Activated naive CD4-positive, alpha-beta T cell treated with anti-CD3 and anti-CD28 coated beads, Interleukin-2, amount 50 U/mL, for 16 hours (primary cell): ENCODE measurements at regions not wholly inside any gene's neighbourhood (a gene's known extent, or its start where the extent isn't known, plus 50 kb on each side); places are given as distances from the start of the nearest gene placed in this dataset.
"Not testable (repeated sequence)": the region's sequence is repeated elsewhere in the genome, so short reads cannot be mapped to it uniquely, and the experiment has no call there.

Experiments used
- DNase-seq: peaks from one replicate; pipeline ENCODE4 v3.0.0-alpha.2; 2020

DNA sequence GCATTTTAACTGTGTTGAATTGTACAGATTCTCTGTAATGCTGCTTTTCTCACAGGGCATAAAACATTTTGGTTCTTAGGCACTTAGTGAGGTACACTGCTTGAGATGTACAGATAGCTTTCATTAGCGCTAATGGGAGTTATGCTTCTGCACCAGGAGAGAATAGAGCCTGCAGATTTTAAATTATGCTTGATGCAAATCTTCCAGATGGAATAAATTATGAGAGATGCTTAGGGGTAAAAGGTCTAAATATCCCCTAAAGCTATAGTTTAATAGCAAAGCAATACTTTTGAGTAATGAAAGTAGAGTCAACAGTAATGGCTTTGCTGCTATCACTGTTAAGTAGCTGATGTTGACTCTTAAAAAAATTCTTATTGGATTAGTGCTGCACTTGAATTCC is 248.9 kb downstream of the S1PR1 start:
- DNase-seq = no peak

GRCh38 chr1:101492144-101492543 is 255.3 kb downstream of the S1PR1 start:
- not testable (repeated sequence) for DNase-seq

- DNase-seq = not testable (repeated sequence)
Measured at GRCh38 chr1:101493920-101494319, 257.1 kb downstream of the S1PR1 start.

DNA sequence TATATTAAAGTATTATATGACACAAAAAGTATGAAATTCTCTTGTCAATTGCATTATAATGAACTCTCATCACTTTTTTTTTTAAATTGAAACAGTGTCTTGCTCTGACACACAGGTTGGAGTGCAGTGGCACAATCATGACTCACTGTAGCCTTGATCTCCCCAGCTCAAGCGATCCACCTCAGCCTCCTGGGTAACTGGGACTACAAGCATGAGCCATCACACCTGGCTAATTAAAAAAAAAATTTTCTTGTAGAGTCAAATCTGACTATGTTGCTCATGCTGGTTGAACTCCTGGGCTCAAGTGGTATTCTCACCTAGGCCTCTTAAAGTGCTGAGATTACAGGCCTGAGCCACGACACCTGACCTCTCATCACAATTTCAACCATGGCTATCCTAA is 259.3 kb downstream of the S1PR1 start:
- DNase-seq = peak; percentile 21

DNA sequence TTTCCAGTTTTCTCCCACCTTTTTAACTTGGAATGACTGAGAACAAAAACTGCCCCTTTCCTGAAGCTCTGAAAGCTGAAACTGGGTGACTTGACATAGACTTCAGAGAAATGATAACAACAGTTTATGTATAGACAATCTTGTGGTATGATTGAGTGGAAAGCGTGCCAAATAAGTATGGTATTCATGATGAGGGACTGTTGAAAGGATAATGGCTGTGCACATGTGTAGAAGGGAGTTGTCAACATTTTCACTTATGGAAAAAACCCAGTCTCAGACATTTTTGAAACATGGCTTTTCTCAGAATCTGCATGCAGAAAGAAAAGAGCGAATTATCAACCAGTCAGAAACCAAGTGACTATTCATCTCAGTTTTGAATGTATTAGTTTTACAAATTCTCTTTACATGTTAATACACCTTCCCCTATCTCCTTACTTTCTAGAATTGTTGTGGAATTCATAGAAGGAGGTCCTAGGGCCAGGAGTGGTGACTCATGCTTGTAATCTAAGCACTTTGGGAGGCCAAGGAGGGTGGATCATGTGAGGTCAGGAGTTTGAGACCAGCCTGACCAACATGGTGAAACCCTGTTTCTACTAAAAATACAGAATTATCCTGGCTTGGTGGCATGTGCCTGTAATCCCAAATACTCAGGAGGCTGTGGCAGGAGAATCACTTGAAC is 261.2 kb downstream of the S1PR1 start:
- DNase-seq = no peak

- DNase-seq = not testable (repeated sequence)
Measured at GRCh38 chr1:101504106-101504505, 267.3 kb downstream of the S1PR1 start.

DNA sequence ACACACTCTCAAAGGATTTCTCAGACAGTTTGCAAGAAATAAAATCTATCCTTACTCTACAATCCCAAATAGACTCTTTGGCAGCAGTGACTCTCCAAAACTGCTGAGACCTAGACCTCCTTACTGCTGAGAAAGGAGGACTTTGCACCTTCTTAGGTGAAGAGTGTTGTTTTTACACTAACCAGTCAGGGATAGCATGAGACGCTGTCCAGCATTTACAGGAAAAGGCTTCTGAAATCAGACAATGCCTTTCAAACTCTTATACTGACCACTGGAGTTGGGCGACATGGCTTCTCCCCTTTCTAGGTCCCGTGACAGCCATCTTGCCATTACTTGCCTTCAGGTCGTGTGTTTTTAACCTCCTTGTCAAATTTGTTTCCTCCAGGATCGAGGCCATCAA is 268.4 kb downstream of the S1PR1 start:
- DNase-seq = not testable (repeated sequence)

DNA sequence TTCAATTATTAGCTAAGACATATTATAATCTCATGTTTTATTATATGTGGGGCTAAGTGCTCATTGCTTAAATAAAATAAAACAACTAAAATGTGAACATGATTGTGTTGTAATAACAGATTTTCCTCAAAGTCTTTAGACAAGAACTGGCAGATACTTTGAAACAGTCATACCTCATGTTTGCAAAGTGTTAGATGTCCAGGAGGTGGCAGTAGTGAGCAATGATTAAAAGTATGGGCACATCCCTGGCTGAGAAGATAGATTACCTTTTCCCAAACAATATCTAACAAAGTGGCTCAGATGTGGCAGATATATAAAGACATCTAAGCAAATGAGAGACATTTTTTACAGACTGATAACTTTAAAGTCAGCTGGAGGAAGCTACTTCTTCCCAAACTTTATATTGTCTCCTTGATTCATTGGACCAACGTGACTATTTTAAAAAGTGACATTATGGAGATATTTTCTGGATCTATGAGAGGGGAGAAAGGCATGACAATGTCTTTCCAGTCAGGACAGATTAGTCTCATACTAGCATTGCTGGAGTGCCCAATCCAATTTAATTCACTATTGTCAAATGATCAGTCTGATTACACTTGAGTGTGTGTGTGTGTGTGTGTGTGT is 269.8 kb downstream of the S1PR1 start:
- DNase-seq = peak; percentile 24

DNA sequence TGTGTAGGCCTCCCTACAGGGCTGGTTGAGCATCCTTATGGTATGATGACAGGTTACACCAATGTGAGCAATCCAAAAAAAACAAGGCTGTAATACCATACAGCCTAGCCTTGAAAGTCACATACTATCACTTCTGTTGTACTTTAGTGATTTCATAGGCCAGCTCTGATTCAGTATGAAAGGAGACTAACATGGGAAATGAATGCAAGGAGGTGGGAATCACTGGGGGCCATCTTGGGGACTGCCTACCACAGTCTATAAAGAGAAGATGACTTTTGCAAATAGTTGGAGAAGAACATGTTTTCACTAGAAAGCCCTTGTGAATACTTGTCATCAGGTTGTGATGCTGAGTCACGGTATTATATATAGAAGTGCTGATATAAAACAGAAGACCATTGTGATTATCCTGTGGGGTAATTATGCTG is 270.7 kb downstream of the S1PR1 start:
- no peak for DNase-seq

GRCh38 chr1:101508913-101509312 is 272.1 kb downstream of the S1PR1 start:
- no peak for DNase-seq

DNA sequence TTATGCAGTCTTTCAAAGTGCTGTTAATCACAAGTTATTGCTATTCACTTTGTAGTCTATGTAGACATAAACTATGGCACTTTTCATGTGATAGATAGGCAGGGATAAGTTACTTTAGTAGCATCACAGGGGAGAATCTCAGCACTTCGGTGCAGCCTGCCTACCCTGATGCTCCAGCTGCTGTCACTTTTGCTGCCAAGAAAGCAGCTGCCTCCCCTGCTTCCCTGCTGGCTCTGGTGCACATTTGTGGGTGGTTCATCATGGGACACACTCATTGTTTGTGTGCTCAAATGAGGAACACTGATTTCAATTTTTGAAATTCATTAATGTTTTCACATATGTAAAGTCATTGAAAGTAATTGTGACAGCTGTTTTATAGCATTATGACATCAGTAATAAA is 272.6 kb downstream of the S1PR1 start:
- no peak for DNase-seq

DNA sequence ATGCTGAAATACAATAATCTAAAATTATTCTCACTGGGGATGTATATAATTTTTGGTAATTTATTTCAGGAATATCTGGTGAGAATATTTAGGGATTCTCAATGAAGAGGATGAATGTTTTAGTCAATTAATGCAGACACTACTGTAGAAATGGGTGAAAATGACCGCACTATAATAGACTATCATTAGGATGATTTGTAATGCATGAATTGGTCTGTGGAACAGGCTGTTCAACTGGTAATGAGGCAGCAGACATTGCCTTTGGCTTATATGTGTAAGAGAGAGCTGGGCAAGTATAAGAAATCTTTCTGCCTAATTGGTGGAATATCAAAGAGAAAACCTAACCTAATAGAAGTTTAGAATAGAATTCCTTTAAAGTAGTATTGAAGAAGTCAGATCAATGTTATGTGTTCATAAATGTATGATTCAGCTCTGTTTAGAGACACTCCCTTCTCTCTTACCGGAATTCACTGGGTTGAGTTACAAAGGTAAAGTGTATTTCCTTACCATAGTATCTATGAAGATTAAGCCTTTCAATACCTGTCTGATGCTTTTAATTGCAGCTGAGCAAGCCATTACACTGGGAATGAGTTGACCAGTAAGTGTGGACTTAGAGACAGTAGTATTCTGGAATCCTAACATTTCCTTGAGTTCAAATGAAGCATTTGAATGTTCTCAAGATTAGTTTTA is 274.5 kb downstream of the S1PR1 start:
- no peak for DNase-seq

DNA sequence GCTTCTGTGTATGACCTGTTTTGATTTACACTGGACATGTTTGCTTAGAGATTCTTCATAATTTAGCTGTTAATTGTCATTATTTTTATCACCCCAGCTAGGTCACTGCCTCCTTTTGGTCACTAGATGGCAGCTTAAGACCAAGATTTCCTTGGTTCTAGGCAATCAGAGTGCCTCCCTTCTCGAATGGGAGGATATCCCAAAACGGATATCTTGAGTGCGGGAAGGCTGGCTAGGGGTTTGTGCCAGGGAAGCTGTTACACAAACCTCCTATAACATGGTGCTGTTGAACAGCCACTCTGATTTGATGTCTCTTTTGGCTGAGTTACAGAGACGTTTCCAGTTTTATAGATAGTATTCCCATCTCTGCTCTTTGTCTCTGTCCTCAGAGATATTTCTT is 283.5 kb downstream of the S1PR1 start:
- DNase-seq = no peak

DNA sequence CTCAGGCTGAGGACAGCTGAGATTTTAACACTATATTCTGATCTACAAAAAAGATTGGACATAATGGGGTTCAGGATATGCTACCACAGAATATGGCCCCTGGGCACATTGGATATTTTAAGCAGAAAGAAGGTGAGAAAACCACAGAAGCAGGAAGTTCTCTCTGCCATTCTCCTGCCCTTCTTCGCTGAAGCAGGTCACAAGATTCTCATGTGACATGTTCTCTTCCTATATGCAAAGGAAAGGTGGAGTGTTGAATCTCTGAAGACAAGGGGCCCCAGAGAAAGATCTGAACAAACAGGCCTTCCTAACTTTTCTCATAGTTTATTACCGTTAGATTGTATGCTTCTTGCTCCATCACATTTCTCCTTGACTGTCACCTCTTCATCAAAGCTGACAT is 285.7 kb downstream of the S1PR1 start:
- DNase-seq = no peak

DNA sequence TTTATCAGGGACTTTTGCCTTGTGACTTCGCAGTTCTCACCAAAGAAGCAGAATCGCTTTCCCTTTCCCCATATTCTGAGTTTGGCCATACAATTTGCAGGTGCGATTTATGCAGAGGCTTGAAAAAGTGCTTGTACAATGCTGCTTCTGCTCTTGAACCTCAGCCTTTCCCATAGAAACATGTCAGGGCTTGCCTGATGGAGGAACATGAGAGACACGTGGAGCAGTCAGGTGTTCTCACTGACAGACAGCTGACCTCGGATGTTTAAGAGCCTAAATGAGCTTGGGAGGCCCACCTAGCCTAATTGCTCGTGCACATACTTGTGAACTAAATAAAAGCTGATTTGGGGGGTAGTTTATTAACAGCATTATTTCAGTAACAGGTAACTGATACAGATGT is 290.0 kb downstream of the S1PR1 start:
- DNase-seq = no peak

DNA sequence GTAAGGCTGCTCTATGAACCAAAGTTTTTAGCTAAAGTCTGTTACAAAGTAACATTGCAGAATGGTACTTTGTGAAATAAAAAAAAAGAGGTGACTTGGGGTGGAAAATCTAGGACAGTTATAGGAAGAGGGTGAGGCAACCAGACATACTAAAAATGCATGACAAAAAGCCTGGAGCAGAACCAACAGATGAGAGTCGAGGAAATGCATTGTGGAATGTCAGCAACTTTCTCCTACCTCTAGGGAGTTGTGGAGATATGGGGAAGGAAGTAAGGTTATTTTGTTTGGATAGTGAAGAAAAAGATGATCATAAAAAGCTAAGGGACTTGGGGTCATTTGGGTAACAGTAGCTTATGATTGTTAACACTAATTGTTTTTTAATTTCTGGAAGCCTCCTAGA is 295.6 kb downstream of the S1PR1 start:
- DNase-seq = no peak

DNA sequence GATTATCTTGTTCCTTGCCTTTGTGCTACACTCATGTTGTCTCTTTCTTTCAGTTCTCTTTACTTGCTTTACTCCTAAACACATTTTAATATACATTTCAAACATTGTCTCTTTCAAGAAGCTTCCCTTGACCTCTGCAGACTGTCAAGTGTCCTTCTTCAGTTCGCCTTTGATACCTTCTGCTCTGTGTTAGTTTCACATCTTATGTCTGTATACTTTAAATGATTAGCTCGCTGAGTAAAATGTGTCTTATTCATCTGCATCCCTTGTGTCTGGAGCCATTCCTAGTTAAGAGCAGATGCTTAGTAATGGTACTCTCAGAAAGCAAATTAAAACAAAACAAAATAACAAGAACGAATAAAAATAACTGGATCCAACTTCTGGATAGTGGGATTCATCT is 303.3 kb downstream of the S1PR1 start:
- DNase-seq = no peak

DNA sequence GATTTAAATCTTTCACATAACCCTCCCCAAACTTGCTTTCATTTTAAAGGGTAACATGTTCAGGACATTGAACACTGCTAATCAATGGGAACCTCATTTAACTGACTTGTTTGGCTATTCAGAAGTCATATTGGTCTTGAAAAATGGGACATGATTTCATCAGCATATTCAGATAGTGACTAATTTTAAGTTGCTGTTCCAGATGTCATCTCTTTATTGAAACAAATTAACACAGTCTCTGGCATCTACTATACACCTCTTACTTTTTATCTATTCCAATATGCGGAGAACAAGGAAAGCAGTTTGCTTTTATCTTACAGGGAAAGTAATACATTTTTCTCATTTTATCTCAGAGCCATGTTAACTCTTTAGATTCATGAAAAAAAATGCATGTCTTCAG is 310.1 kb downstream of the S1PR1 start:
- no peak for DNase-seq

DNA sequence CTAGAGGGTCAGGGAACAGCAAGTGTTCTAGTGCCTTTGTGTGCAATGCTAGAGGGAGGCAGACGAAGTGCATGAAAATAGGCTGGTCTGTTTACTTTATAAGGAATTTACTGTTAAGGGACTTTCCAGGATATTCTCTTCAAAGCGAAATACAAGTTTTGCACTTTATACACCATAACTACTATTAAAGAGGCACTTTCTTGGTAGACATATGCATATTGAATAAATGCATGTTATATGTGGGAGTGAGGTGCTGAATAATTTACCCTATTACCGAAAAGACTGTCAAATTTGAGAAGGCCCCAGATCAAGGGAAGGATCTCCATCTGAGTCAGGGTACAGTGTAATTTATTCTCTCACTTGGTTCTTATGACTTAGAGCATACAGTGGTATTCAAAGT is 310.5 kb downstream of the S1PR1 start:
- DNase-seq = no peak

DNA sequence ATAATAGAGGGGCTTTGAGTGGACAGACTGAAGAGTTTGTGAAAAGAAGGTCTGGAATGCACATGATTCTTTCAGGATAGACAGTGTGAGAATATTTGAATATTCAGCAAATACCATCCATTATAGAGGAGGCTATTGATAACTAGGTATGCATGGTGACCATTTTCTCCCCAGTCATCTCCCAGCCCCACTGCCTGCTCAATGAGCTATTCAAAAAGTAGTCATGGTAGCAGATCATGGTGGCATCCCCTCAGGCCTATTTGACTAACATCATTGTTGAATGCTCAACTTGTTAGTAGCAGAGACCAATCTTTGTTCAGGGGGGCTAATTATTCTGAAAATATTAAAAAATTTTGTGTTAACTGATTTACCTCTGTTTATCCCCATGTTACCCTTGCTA is 311.6 kb downstream of the S1PR1 start:
- no peak for DNase-seq

- no peak for DNase-seq
Measured at GRCh38 chr1:101550581-101550980, 313.8 kb downstream of the S1PR1 start.

GRCh38 chr1:101566883-101567538 is 330.2 kb downstream of the S1PR1 start:
- DNase-seq = no peak

- peak; percentile 52 for DNase-seq
Measured at GRCh38 chr1:101567582-101568189, 330.9 kb downstream of the S1PR1 start.
